ENCODE measurements at regions not wholly inside any gene's neighbourhood (a gene's known extent, or its start where the extent isn't known, plus 50 kb on each side); places are given as distances from the start of the nearest gene placed in this dataset.

- no peak for DNase-seq (ENCODE audit: low read depth)
- no peak for TF ChIP-seq CTCF (IDR thresholded peaks at IDR 0.05; ENCODE audit: insufficient read depth, low read depth, low read length)
- no peak overlapping the region for H3K4me3 ChIP-seq (ENCODE audit: low read depth, low read length)
Measured at GRCh38 chr14:87067591-87067990, 925.4 kb downstream of the GALC start.

- no peak for TF ChIP-seq CTCF (IDR thresholded peaks at IDR 0.05; ENCODE audit: insufficient read depth, low read depth, low read length)
- no peak for DNase-seq (ENCODE audit: low read depth)
- no peak overlapping the region for H3K4me3 ChIP-seq (ENCODE audit: low read depth, low read length)
Measured at GRCh38 chr14:87067061-87067460, 925.9 kb downstream of the GALC start.

GRCh38 chr14:87066221-87066817 is 926.7 kb downstream of the GALC start:
- TF ChIP-seq CTCF (IDR thresholded peaks at IDR 0.05; ENCODE audit: insufficient read depth, low read depth, low read length) = peak; percentile 4
- H3K4me3 ChIP-seq (ENCODE audit: low read depth, low read length) = no peak overlapping the region
- DNase-seq (ENCODE audit: low read depth) = no peak

- no peak overlapping the region for H3K4me3 ChIP-seq (ENCODE audit: low read depth, low read length)
- no peak for DNase-seq (ENCODE audit: low read depth)
- no peak for TF ChIP-seq CTCF (IDR thresholded peaks at IDR 0.05; ENCODE audit: insufficient read depth, low read depth, low read length)
Measured at GRCh38 chr14:87065366-87065765, 927.6 kb downstream of the GALC start.

- DNase-seq (ENCODE audit: low read depth) = no peak
- no peak for TF ChIP-seq CTCF (IDR thresholded peaks at IDR 0.05; ENCODE audit: insufficient read depth, low read depth, low read length)
- H3K4me3 ChIP-seq (ENCODE audit: low read depth, low read length) = no peak overlapping the region
Measured at GRCh38 chr14:87063181-87063580, 929.8 kb downstream of the GALC start.

GRCh38 chr14:87060405-87060804 is 932.6 kb downstream of the GALC start:
- no peak for TF ChIP-seq CTCF (IDR thresholded peaks at IDR 0.05; ENCODE audit: insufficient read depth, low read depth, low read length)

More at GRCh38 chr14:87060405-87060804, 932.6 kb downstream of the GALC start:
- no peak for DNase-seq (ENCODE audit: low read depth)
- no peak overlapping the region for H3K4me3 ChIP-seq (ENCODE audit: low read depth, low read length)

All from fibroblast of villous mesenchyme (primary cell).